K562 (cell line): ENCODE measurements at regions not wholly inside any gene's neighbourhood (a gene's known extent, or its start where the extent isn't known, plus 50 kb on each side); places are given as distances from the start of the nearest gene placed in this dataset.

Experiments
- ATAC-seq: fragments of 200-7000 bp; cut with Tn5 transposase; 3 replicates; pipeline ENCODE4 v1.9.1; 2020; ENCODE audit warnings: moderate library complexity
- BruUV-seq: library from RNA; stranded (reverse); fragments of 400-500 nt; replicated peaks from 2 replicates; lab custom pipeline; 2021; lab: Mats Ljungman, UMichigan
- CTCF ChIA-PET: fragments of 300-600 bp; formaldehyde crosslinking; extraction: SDS; loops from one replicate; lab custom pipeline; 2021; ENCODE audit warnings: low intra/inter-chr PET ratio; lab: Yijun Ruan, JAX
- POLR2A ChIA-PET: fragments of 300-600, 350-650 bp; sonication (Branson Sonifier 250); formaldehyde crosslinking; extraction: SDS; loops from one replicate; lab custom pipeline; 2021; ENCODE audit warnings: antibody characterized with exemption, inconsistent platforms; lab: Yijun Ruan, JAX
- DNase-seq, 4 experiments: peaks; one replicate each; pipeline versions ENCODE4 v3.0.0 to v3.0.0-alpha.2; 2011 to 2018; ENCODE audit warnings: low spot score in 3 of 4, mixed read lengths in 3 of 4; ENCODE audit errors: extremely low read depth in 1 of 4
- FAIRE-seq: peaks from 2 replicates; lab custom pipeline; 2011; peaks lifted over from hg19 to GRCh38; lab: Jason Lieb, UNC
- H2AFZ ChIP-seq: 2 replicates; pipeline ENCODE4 v1.6.0; 2011; ENCODE audit warnings: low read depth, low read length, control low read depth, inconsistent platforms
- H3K27ac ChIP-seq: fragments of 200-600 bp; 3 replicates; pipeline ENCODE4 v1.8.0; 2011; ENCODE audit warnings: low read depth, mild to moderate bottlenecking, control low read depth, inconsistent platforms, low read length, moderate library complexity, mixed read lengths; ENCODE audit errors: extremely low read depth
- H3K27me3 ChIP-seq, 2 experiments: fragments of 300-600 bp in 1 of 2; 2 replicates in 1 of 2; 3 replicates in 1 of 2; pipeline versions ENCODE4 v1.6.0 to v1.8.0; 2011; ENCODE audit warnings: inconsistent platforms in 2 of 2, low read length in 2 of 2, mild to moderate bottlenecking in 1 of 2, mixed read lengths in 1 of 2, moderate library complexity in 1 of 2; ENCODE audit not compliant: control insufficient read depth in 2 of 2, insufficient read depth in 2 of 2
- H3K36me3 ChIP-seq: fragments of 300-600 bp; 3 replicates; pipeline ENCODE4 v1.8.0; 2011; ENCODE audit warnings: mild to moderate bottlenecking, low read length, inconsistent platforms; ENCODE audit not compliant: control insufficient read depth, insufficient read depth
- H3K4me1 ChIP-seq, 2 experiments: fragments of 200-600 bp in 1 of 2; replicated peaks in 1 of 2; 2 replicates in 1 of 2; 3 replicates in 1 of 2; pipeline versions ENCODE4 v1.5.1 to v1.8.0; 2011; ENCODE audit warnings: inconsistent platforms in 2 of 2, low read length in 2 of 2, mild to moderate bottlenecking in 1 of 2, mixed read lengths in 1 of 2, moderate library complexity in 1 of 2; ENCODE audit not compliant: control insufficient read depth in 2 of 2, insufficient read depth in 2 of 2
- H3K4me2 ChIP-seq: 2 replicates; pipeline ENCODE4 v1.6.1; 2011; ENCODE audit warnings: low read length, control low read depth, inconsistent platforms, mixed read lengths; ENCODE audit not compliant: insufficient read depth
- H3K4me3 ChIP-seq: fragments of 200-600 bp; sonication (generic), shearing (Covaris generic); 2 replicates; pipeline ENCODE4 v1.5.1; 2016; ENCODE audit warnings: control low read depth, inconsistent platforms
- H3K79me2 ChIP-seq: fragments of 200-600 bp; 3 replicates; pipeline ENCODE4 v1.8.0; 2011; ENCODE audit warnings: low read length, inconsistent platforms; ENCODE audit not compliant: control insufficient read depth, insufficient read depth
- H3K9ac ChIP-seq, 2 experiments: 2 replicates each; pipeline versions ENCODE4 v1.6.0 to v1.6.1; 2011; ENCODE audit warnings: low read depth in 2 of 2, low read length in 2 of 2, control low read depth in 1 of 2, inconsistent platforms in 1 of 2, mild to moderate bottlenecking in 1 of 2, mixed read lengths in 1 of 2; ENCODE audit not compliant: insufficient read depth in 1 of 2
- H3K9me1 ChIP-seq: one replicate; pipeline ENCODE4 v1.6.0; 2011; ENCODE audit warnings: inconsistent platforms, mild to moderate bottlenecking, low read length, moderate library complexity; ENCODE audit not compliant: control insufficient read depth, insufficient read depth
- H3K9me3 ChIP-seq: replicated peaks from 2 replicates; pipeline ENCODE4 v1.5.1; 2011; ENCODE audit warnings: low read depth, low read length, inconsistent platforms; ENCODE audit not compliant: control insufficient read depth, insufficient read depth
- H4K20me1 ChIP-seq: replicated peaks from 2 replicates; pipeline ENCODE4 v1.6.1; 2011; ENCODE audit warnings: low read length, inconsistent platforms, mixed read lengths; ENCODE audit not compliant: control insufficient read depth, insufficient read depth
- BACH1 ChIP-seq: fragments of 200-800 bp; sonication (Bioruptor generic); IDR thresholded peaks from 2 replicates; pipeline ENCODE4 v1.6.1; 2016; ENCODE audit warnings: missing genetic modification characterization, missing compliant biosample characterization
- NFYB ChIP-seq: IDR thresholded peaks from 2 replicates; pipeline ENCODE4 v1.6.1; 2011; ENCODE audit warnings: mild to moderate bottlenecking, moderate library complexity; ENCODE audit not compliant: insufficient read length; ENCODE audit errors: extremely low read depth
- ZNF316 ChIP-seq: fragments of 450-650 bp; IDR thresholded peaks from 2 replicates; pipeline ENCODE4 v1.6.1; 2016
- WGBS: fragments of 100-300 bp; shearing (Covaris generic); methylation state at CpG from one replicate; pipeline ENCODE4 v1.1.6; 2016; ENCODE audit warnings: low coverage, mixed read lengths; ENCODE audit not compliant: insufficient coverage; ENCODE audit errors: missing lambda C conversion rate; 5-methylcytosine and 5-hydroxymethylcytosine counted together
- in situ Hi-C: fragments of 300-500 bp; cut with MboI; formaldehyde crosslinking; loops from 4 replicates; pipeline ENCODE4 v1.15.0; 2018; ENCODE audit warnings: inconsistent platforms, mixed read lengths
- intact Hi-C: fragments of 100-400 bp; cut with micrococcal nuclease; formaldehyde crosslinking; loops from 2 replicates; pipeline ENCODE4 v1.14.2; 2022

- Histone ChIP-seq H3K9ac (no peak overlapping the region), H3K4me2 (no peak overlapping the region), H3K27me3 (no peaks in the 10 kb centered on the region), H3K79me2 (no peaks in the 10 kb centered on the region), H3K9me1 (no peaks in the 10 kb centered on the region), H3K36me3 (no peaks in the 10 kb centered on the region), H4K20me1 (no peaks in the 10 kb centered on the region), H3K4me3 (no peak overlapping the region), H3K27ac (no peak overlapping the region), H3K4me1 (peaks cover 0 to 4% of the 10 kb centered on the region in 2 experiments; a peak in 1 of 5 replicates), H2AFZ (no peak overlapping the region), H3K9me3 (peaks cover 9% of the 10 kb centered on the region; the same call in 1 of the 2 replicates)
- TF ChIP-seq NFYB (peak; percentile 54), BACH1 (tag) (no peak), ZNF316 (peak; percentile 2; the same call in 1 of the 2 replicates)
- ChIA-PET POLR2A (interaction anchor here (0.9 kb wide), 1 partner anchor 17 kb away, joined by 3 read pairs; no protein-coding TSS in a partner anchor), CTCF (no interaction called here)
- no peak for ATAC-seq
- BruUV-seq, result no TSS peak
- no peak for FAIRE-seq
- in situ Hi-C loops (no loop called here), intact Hi-C loops (no loop called here)
- WGBS, result 81% methylated on average over 23 of the region's 23 CpGs
- DNase-seq, result no peak
Observed at GRCh38 chr6:20319520-20320357, 81.9 kb upstream of the E2F3 start.
